ENCODE measurements at regions not wholly inside any gene's neighbourhood (a gene's known extent, or its start where the extent isn't known, plus 50 kb on each side); places are given as distances from the start of the nearest gene placed in this dataset.

DNA sequence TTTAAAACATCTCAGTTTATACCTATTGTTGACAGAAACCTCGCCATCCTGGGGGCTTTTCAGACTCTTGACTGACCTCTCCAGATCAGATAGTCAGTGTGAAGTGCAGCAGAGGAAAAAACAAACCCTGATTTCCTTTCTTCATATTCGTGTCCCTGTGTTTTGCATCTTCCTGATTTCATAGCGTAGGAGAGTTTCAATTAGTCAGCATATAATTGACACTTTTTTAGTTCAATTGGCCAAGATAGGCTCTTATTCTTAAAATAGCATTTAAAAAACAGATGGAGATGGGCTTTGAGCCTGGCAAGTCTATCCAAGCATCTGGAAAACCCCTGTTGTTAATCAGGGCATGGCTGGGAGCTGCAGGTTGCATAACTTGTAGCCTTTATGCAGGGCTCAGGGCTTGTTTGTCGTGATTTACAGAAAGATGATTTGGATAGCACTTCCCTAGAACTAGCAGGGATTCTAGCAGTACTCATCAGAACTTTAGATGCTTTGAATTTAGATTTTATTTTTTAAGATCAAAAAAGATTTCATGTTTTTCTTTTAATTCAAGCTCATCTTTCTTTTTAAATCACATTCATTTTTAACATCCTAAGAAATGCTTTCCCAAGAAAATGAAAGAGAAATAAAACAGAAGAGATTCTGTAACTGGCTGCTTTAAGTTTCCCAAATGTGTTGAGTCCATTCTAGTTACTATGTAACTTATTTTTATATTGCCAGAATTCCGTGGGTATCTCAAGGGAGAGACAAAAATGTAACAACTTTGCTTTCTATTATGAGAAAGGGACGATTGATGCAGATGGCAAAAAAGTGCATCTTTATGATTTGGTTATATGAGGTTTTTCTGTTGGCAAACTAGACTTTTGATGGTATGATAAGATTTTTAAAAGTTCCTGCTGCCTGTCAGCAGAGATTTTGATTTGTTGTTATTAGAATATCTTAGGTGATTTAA lies 270.8 kb upstream of the FZD8 start:
- no peak for DNase-seq

GRCh38 chr10:35911954-35912353 lies 269.9 kb upstream of the FZD8 start:
- no peak for DNase-seq

- no peak for DNase-seq
Observed at GRCh38 chr10:35911233-35911632, 269.1 kb upstream of the FZD8 start.

- no peak for DNase-seq
Observed at GRCh38 chr10:35910234-35910633, 268.1 kb upstream of the FZD8 start.

DNA sequence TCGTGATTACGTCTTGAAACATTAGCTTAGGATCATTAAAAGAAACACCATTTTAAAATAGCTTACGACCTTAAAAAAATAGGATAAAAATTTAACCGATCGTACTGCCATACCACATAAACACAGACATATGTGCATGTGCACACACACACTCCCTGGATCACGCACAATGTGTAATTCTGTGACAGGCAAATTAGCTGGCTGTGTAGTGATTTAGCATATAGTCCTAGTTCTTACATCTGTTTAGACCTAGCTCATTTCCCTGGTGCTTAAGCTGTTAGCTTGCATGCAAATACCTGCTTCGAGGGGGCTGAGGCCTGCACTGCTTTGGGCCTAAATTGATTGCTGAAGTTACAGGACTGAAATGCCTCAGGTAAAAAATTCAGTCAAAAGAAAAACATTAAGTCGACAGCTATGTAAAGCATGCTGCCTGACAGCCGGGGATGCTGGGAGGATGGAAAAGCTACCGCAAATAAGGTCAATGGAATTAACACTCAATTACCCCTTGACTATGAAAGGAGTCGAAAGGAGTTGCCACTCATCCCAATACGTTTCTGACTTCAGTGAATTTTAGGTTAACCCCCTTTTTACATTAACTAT lies 267.1 kb upstream of the FZD8 start:
- DNase-seq: no peak

DNA sequence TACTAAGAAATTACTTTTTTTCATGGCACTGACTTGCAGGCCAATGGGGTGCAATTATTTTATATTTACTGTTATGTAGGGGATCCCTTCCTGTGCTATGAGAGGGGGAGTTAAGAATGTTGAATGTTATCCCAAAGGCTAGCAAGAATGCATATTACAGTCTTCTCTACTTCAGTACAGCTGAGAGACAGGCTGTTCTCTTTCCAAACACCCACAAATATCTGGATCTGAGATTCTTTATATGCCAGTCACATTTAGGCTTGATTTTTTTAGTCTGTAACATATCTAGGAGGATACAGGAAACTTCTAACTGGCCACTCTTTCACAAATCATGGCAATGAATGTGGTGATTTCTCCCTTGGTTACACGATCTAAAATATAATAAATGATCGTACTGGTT lies 266.4 kb upstream of the FZD8 start:
- no peak for DNase-seq

DNA sequence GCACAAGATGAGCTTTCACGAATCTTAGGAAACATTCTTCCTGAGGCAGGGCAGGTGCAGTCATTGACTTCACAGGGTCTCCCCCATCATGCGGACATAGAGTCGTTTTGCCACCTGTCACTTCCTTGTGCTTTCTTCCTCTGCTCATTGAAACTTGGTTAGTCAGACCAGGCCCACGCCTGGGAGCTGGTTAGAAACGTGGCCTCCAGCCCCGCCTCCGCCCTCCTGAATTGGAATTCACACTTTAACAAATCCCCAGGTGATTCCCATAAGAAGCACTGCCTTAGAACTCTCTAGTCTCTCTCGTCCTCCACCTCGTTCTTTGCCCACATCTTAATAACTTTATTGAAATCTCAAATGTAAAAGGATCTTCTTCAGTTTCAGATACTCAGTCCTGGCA lies 265.5 kb upstream of the FZD8 start:
- DNase-seq: no peak

DNA sequence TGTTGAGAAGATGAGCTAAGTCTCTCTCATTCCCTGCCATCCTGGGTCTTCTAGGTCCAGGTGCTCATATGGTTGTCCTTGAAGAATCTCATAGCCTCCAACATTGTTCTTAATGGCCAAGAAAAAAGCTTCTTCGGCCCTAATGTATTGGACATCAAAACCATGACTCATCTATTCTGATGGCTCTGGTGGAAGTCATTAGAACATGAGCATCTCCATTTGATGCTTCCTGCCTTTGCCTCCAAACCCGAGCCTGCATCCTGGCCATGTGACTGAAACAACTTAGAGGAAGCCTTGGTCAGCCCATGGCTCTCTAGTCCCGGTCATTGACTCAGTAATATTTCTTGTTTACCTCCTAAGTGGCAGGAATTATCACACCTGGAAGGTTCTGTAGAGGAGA lies 264.1 kb upstream of the FZD8 start:
- no peak for DNase-seq

- DNase-seq: no peak
Observed at GRCh38 chr10:35903021-35903420, 260.9 kb upstream of the FZD8 start.

GRCh38 chr10:35898716-35899440 lies 256.8 kb upstream of the FZD8 start:
- no peak for DNase-seq

DNA sequence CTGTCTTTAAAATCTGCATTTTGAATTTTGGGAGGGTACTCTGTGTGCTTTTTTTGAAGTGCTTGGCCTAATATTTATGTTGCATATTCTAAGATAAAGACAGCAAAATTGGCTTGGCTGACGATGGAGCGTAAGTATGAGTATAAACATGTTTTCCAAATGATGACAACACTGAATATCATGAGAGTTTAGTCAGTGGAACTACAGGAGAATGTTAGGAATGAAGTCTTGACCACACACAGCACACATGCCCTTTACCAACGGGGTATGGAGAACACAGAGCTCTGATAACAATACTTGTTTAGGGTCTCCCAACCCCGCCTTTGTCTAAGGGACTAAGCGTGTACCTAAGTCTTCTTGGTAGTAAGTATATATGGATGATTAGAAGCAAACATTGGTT lies 253.9 kb upstream of the FZD8 start:
- no peak for DNase-seq

GRCh38 chr10:35895331-35895730 lies 253.2 kb upstream of the FZD8 start:
- no peak for DNase-seq

GRCh38 chr10:35892526-35892925 lies 250.4 kb upstream of the FZD8 start:
- no peak for DNase-seq

DNA sequence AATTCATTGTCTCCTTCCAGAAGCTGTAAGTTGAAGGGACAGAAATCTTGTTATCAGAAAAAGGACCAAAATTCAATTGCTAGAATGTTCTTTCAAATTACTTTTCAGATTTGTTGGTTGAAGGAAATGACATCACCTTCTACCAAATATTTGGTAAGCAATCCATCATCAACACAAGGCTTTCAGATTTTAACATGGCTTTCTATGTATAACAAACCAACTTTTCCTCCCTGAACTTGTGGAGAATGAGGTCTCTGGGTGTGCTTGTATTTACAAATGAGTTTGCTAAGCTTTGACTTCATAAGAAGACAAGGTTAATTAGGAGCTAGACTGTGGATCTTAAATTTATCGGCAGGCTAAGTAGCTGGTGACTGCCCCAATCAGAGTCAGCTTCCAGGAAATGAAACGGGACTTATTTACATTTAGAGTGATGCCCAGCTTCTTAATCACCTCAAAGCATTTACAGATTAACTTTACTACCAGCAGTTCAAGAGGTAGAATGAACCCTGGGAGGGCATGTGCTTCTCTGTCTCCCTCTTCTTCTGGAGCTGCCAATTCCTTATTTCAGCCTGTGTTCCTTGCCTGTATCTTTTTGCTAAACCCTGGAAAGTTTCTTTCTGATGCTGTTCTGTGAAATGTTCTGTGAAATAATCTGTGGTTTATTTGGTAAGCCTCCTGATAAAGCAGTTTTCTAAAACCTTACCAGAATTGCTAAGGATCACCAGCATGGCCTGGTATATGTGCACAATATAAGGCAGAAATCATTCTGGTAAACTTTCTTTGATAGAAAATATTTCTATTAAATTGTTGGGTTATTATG lies 248.8 kb upstream of the FZD8 start:
- no peak for DNase-seq

DNA sequence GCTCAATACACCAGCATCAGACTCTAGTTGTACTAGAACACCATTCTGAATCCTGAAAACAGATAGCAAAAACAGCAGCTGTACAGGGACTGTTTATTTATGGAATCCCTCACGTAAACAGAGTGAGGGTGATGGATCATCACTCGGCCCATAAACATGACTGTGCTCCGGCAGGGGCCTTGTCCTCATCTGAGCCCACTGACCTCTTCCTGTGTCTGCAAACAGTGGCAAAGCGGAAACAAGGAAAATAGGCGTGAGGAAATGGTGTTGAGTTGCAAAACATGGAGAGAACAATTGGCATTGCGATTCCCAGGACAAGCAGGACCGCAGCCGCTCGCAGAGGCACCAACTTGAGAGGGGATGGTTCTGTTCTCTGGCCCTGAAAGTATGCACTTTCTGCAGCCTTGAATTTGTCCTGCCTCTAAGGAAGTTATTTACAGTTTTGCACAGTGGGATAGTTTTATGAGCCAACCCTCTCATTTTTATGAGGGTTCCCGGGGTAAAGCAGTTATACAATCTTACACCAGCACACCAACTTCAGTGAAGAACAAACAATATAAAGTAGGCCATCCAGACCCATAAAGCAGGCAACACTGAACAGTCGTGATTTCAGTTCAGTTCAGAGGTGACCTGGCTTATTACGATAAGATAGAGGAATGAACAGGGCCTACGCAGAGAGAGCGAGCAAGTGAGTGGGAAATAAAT lies 248.0 kb upstream of the FZD8 start:
- DNase-seq: no peak

DNA sequence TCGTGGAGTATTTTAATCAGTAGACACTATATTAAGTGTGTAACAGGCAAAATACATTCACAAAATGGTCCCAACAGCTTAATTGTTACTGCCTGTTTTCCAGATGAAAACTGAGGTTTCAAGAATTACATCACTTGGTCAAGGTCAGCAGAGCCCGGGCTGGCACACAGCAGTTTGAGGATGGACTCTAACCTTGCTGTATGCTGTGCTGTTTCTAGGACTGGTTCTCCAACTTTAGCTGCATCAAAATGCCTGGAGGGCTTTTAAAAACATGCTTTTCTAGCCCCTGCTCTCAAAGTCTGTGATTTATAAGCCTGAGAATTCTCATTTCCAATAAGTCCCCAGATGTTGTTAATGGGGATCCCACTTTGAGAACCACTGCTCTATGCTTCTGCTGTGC lies 247.1 kb upstream of the FZD8 start:
- DNase-seq: no peak

- no peak for DNase-seq
Observed at GRCh38 chr10:35888400-35888799, 246.3 kb upstream of the FZD8 start.

DNA sequence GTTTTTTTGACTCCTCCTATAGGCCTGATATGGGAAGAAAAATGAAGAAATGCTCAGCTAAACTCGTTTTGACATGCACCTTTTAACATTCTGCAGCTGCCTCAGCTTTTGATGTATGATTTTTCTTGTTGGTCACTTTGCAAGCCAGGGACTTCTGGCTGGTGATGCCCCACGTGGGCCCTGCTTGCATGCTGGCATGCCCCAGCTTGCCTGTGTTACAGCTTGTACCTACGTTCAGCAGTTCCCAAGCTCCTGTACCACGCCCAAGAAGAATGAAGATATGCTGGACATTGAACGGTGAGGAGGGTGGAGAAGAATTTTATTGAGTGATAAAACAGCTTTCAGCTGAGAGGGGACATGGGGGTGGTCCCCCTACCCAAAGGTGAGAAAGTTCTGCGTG lies 245.6 kb upstream of the FZD8 start:
- no peak for DNase-seq

- DNase-seq: no peak
Observed at GRCh38 chr10:35885076-35885475, 243.0 kb upstream of the FZD8 start.

- DNase-seq: no peak
Observed at GRCh38 chr10:35884657-35885071, 242.6 kb upstream of the FZD8 start.

DNA sequence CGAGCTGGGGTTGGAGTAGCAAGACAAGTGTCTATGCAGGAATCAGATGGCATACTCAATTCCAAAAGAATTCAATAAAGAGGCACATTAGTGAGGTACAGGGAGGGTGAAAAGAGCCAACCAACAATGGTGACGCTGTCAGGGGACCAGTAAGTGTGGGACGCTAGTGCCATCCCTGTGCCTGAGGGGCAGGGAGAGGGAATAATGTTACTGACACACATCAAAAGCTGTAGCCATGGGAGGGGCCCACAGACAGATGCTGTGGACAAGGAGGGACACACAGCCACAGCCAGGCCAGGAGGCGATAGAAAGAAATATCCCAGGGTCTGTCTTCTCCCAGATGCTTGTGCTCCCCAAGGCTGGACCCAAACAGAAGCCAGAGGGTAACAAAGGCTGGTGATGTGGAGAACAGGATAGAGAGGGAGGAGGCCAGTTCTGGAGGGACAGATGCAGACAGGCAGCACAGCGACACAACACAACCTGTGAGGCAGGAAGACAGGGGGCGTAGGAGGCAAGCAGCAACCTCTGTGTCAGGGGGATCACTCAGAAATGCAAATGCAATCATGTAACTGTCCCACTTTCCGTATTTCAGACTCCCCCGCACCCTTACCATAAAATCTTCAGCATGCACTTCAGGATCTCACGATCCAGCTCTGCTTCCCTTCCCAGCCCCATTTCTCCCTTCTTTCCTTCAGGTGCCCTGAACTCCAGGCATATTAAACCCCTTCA lies 240.5 kb upstream of the FZD8 start:
- no peak for DNase-seq

GRCh38 chr10:35881320-35881719 lies 239.2 kb upstream of the FZD8 start:
- no peak for DNase-seq

Measured in activated T-cell treated with anti-CD3 and anti-CD28 coated beads, Interleukin-2, amount 50 U/mL, for 48 hours (primary cell).